Breast epithelium (tissue), 3 donors: ENCODE measurements at regions not wholly inside any gene's neighbourhood (a gene's known extent, or its start where the extent isn't known, plus 50 kb on each side); places are given as distances from the start of the nearest gene placed in this dataset.

ENCODE experiments used
- CTCF ChIP-seq, 3 donors: fragments of 450-650 bp; IDR thresholded peaks; one replicate each; pipeline ENCODE4 v1.5.1; 2016 to 2017; ENCODE audit warnings: antibody characterized with exemption in 3 of 3, mild to moderate bottlenecking in 3 of 3, moderate library complexity in 3 of 3
- POLR2AphosphoS5 ChIP-seq, 3 donors: sonication (generic); formaldehyde crosslinking; IDR thresholded peaks; one replicate each; pipeline ENCODE4 v1.6.1; 2017; ENCODE audit warnings: antibody characterized with exemption in 3 of 3

- TF ChIP-seq POLR2AphosphoS5 (IDR thresholded peaks at IDR 0.05) (no peak), CTCF (IDR thresholded peaks at IDR 0.05) (no peak)
Measured at GRCh38 chr16:49926941-49927340, 71.0 kb upstream of the ZNF423 start.
